ENCODE measurements at regions not wholly inside any gene's neighbourhood (a gene's known extent, or its start where the extent isn't known, plus 50 kb on each side); places are given as distances from the start of the nearest gene placed in this dataset.
A peak's percentile ranks its signal among the peaks of the same experiment; 100 is the strongest.

DNA sequence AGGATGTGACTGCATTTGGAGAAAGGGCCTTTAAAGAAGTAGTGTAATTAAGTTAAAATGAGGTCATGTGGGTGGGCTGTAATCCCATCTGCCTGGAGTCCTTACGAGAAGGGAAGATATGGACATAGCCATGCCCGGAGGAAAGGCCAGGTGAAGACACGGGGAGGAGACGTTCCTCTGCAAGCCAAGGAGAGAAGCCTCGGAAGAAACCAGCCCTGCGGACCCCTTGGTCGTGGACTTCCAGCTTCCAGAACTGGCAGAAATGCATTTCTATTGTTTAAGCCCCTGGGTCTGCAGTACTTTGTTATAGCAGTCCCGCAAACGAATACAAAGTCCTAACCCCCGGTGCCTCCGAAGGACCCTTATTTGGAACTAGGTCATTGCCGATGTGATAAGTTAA lies 87.6 kb upstream of the TAF1B start:
- Mint-ChIP-seq H3K4me3 (ENCODE audit: unreplicated experiment) (peak overlapping the region; percentile 55), H3K27ac (ENCODE audit: unreplicated experiment) (no peak overlapping the region), H3K36me3 (ENCODE audit: unreplicated experiment) (no peaks in the 10 kb centered on the region), H3K9me3 (ENCODE audit: unreplicated experiment) (peaks cover 4% of the 10 kb centered on the region), H3K27me3 (ENCODE audit: unreplicated experiment) (peaks cover 3% of the 10 kb centered on the region), H3K4me1 (ENCODE audit: low read depth, unreplicated experiment) (peaks cover 18% of the 10 kb centered on the region)
- DNase-seq: no peak
- TF ChIP-seq, protein P1, sequence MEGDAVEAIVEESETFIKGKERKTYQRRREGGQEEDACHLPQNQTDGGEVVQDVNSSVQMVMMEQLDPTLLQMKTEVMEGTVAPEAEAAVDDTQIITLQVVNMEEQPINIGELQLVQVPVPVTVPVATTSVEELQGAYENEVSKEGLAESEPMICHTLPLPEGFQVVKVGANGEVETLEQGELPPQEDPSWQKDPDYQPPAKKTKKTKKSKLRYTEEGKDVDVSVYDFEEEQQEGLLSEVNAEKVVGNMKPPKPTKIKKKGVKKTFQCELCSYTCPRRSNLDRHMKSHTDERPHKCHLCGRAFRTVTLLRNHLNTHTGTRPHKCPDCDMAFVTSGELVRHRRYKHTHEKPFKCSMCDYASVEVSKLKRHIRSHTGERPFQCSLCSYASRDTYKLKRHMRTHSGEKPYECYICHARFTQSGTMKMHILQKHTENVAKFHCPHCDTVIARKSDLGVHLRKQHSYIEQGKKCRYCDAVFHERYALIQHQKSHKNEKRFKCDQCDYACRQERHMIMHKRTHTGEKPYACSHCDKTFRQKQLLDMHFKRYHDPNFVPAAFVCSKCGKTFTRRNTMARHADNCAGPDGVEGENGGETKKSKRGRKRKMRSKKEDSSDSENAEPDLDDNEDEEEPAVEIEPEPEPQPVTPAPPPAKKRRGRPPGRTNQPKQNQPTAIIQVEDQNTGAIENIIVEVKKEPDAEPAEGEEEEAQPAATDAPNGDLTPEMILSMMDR (IDR thresholded peaks at IDR 0.05; ENCODE audit: partially characterized antibody, unreplicated experiment): no peak

DNA sequence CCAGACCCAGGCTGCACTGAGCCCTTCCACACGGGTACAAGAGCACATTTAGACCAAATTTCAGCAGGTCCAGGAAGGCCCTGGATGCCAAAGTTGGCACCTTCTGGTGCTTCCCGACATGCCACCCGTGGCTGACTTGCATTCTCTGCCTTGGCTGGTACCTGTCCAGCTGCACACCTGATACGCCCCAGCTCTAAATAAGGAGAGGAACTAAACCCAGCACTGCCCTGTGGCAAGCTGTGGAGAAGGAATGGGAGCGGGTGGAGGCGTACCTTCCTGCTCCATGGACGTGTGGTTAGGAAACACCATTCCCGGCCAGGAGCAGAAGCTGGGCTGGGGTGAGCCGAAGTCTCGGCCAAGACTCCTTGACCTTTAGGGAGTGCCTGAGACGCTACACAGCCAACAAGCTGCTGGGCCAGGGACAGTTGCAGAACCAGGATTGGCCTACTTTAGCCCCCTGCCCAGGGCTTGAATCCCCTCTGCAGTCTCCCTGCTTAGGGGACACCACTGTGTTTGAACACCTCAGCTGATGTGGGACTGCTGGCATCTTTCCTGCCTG lies 86.5 kb upstream of the TAF1B start:
- no peaks in the 10 kb centered on the region for H3K36me3 Mint-ChIP-seq (ENCODE audit: unreplicated experiment)
- H3K4me1 Mint-ChIP-seq (ENCODE audit: low read depth, unreplicated experiment): peaks cover 24% of the 10 kb centered on the region
- peaks cover 4% of the 10 kb centered on the region for H3K9me3 Mint-ChIP-seq (ENCODE audit: unreplicated experiment)
- TF ChIP-seq, protein P1 (IDR thresholded peaks at IDR 0.05; ENCODE audit: partially characterized antibody, unreplicated experiment): no peak
- H3K4me3 Mint-ChIP-seq (ENCODE audit: unreplicated experiment): no peak overlapping the region
- peak; percentile 10 for DNase-seq
- peak overlapping the region; percentile 4 for H3K27ac Mint-ChIP-seq (ENCODE audit: unreplicated experiment)
- peaks cover 3% of the 10 kb centered on the region for H3K27me3 Mint-ChIP-seq (ENCODE audit: unreplicated experiment)

DNA sequence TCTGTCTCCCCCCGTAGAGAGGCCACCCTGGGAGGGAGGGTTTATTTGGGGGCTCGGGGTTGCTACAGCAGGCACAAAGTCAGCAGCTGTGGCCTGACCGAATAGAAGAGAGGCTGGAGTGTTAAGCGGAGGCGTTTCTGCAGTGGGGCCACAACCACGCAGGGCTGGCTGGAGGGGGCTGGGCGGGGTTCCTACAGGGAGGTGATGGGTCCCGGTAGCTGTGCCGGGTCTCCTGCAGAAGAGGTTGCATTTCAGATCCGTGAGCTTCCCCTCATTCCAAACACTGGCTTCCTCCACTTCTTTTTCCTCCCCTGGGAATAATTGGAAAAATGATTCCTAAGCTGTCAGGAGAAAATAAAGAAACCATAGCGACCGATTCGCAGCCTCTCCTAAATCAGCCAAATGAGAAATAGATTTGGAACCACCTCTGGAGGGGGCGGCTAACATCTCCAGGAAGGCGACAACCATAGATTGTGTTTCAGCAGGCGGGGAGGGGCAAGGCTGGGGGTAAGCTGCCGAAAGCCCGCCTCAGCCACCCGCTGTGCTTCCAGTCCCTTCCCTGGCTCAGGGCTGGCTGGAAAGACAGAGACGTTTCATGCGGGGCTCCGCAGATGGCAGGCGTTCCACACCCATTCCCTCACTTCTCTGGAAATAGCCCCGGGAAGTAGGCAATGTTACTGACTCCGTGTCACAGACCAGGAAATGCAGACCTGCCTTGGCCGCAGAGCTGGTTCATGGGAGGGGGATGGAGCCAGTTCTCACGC lies 85.6 kb upstream of the TAF1B start:
- TF ChIP-seq, protein P1 (IDR thresholded peaks at IDR 0.05; ENCODE audit: partially characterized antibody, unreplicated experiment): no peak
- H3K9me3 Mint-ChIP-seq (ENCODE audit: unreplicated experiment): peaks cover 4% of the 10 kb centered on the region
- no peaks in the 10 kb centered on the region for H3K36me3 Mint-ChIP-seq (ENCODE audit: unreplicated experiment)
- peak overlapping the region; percentile 71 for H3K4me3 Mint-ChIP-seq (ENCODE audit: unreplicated experiment)
- H3K4me1 Mint-ChIP-seq (ENCODE audit: low read depth, unreplicated experiment): peaks cover 24% of the 10 kb centered on the region
- DNase-seq: peak; percentile 40
- peak overlapping the region; percentile 43 for H3K27ac Mint-ChIP-seq (ENCODE audit: unreplicated experiment)
- peaks cover 3% of the 10 kb centered on the region for H3K27me3 Mint-ChIP-seq (ENCODE audit: unreplicated experiment)

DNA sequence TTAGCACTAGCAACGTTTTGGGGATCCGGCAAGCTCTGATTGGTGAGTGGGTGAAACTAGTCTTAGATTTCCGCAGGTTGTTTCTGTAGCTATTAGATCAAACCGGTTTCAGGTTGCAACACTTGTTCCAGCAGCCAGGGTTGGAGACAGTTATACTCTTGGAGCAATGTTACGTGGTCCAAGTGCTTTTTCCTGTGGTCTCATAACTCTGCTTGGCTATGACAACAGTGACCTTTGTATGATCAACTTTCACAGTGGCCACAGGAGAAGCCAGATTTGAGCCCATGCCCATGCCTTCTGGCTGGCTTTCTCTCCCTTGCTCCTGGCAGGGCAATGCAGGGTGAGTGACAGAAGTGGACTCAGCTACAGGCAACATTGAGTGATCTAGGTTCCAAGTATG lies 84.5 kb upstream of the TAF1B start:
- DNase-seq: no peak
- H3K27me3 Mint-ChIP-seq (ENCODE audit: unreplicated experiment): peaks cover 7% of the 10 kb centered on the region
- H3K27ac Mint-ChIP-seq (ENCODE audit: unreplicated experiment): no peak overlapping the region
- peaks cover 22% of the 10 kb centered on the region for H3K4me1 Mint-ChIP-seq (ENCODE audit: low read depth, unreplicated experiment)
- TF ChIP-seq, protein P1 (IDR thresholded peaks at IDR 0.05; ENCODE audit: partially characterized antibody, unreplicated experiment): no peak
- no peak overlapping the region for H3K4me3 Mint-ChIP-seq (ENCODE audit: unreplicated experiment)
- H3K9me3 Mint-ChIP-seq (ENCODE audit: unreplicated experiment): peaks cover 3% of the 10 kb centered on the region
- no peaks in the 10 kb centered on the region for H3K36me3 Mint-ChIP-seq (ENCODE audit: unreplicated experiment)

Data from glutamatergic neuron (in vitro differentiated cells).